Cardiac muscle cell (in vitro differentiated cells and primary cell): ENCODE measurements at regions not wholly inside any gene's neighbourhood (a gene's known extent, or its start where the extent isn't known, plus 50 kb on each side); places are given as distances from the start of the nearest gene placed in this dataset.
"Not testable (repeated sequence)": the region's sequence is repeated elsewhere in the genome, so short reads cannot be mapped to it uniquely, and the experiment has no call there.

Source experiments
- DNase-seq, 2 donors: peaks; one replicate each; pipeline versions ENCODE4 v3.0.0 to v3.0.0-alpha.2; 2010 to 2017; ENCODE audit warnings: low read depth in 1 of 2, low spot score in 1 of 2
- H3K27ac ChIP-seq: fragments of 200-600 bp; sonication (generic); 2 replicates; pipeline ENCODE4 v1.5.1; 2016
- H3K27me3 ChIP-seq: fragments of 200-600 bp; sonication (generic); 2 replicates; pipeline ENCODE4 v1.6.0; 2016; ENCODE audit warnings: control low read depth
- H3K36me3 ChIP-seq: fragments of 200-600 bp; sonication (generic); 2 replicates; pipeline ENCODE4 v1.5.1; 2016; ENCODE audit warnings: control low read depth
- H3K4me1 ChIP-seq: fragments of 200-600 bp; sonication (generic); 2 replicates; pipeline ENCODE4 v1.8.1; 2017; ENCODE audit warnings: low read depth, mild to moderate bottlenecking, mixed run types
- H3K4me3 ChIP-seq: fragments of 200-600 bp; sonication (generic); 2 replicates; pipeline ENCODE4 v1.5.1; 2016; ENCODE audit warnings: mild to moderate bottlenecking
- H3K9me3 ChIP-seq: fragments of 200-600 bp; sonication (generic); 2 replicates; pipeline ENCODE4 v1.5.1; 2017; ENCODE audit warnings: low read depth, mild to moderate bottlenecking, control low read depth
- CTCF ChIP-seq: IDR thresholded peaks from 2 replicates; pipeline ENCODE4 v1.5.1; 2012; ENCODE audit warnings: low read depth, mild to moderate bottlenecking, low read length

GRCh38 chr13:89402211-89402610 lies 1731.0 kb downstream of the SLITRK5 start:
- Histone ChIP-seq H3K27ac (no peak overlapping the region), H3K4me3 (no peak overlapping the region)

GRCh38 chr13:89406096-89406495 lies 1734.9 kb downstream of the SLITRK5 start:
- not testable (repeated sequence) for H3K36me3 ChIP-seq, H3K27ac ChIP-seq, DNase-seq, H3K4me1 ChIP-seq, H3K4me3 ChIP-seq, H3K9me3 ChIP-seq, H3K27me3 ChIP-seq

More at GRCh38 chr13:89402211-89402610, 1731.0 kb downstream of the SLITRK5 start:
- no peaks in the 10 kb centered on the region for H3K27me3 ChIP-seq
- H3K9me3 ChIP-seq = no peaks in the 10 kb centered on the region
- no peaks in the 10 kb centered on the region for H3K4me1 ChIP-seq
- TF ChIP-seq CTCF = no peak
- H3K36me3 ChIP-seq = no peaks in the 10 kb centered on the region
- no peak for DNase-seq

DNA sequence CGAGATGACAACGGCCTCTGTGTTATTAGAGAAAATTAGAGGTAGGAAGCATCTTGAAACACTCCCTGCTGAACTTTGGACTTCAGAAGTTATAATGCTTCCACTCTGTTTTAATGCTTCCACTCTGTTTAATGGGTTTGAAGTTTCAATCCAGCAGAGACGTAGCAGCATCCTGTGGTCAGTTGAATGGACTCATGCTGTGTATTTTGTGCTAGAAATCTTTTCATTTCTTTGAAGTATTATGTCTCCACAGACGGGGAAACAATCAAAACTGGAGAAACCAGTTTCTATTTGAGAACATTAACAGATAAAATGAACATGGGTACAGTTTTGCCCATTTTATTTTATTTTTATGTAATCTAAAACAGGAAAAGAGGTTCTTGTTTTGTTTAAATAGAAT lies 1736.2 kb downstream of the SLITRK5 start:
- no peak for TF ChIP-seq CTCF
- no peaks in the 10 kb centered on the region for H3K4me1 ChIP-seq
- no peaks in the 10 kb centered on the region for H3K36me3 ChIP-seq
- no peak overlapping the region for H3K4me3 ChIP-seq
- DNase-seq = no peak
- no peak overlapping the region for H3K27ac ChIP-seq
- no peaks in the 10 kb centered on the region for H3K27me3 ChIP-seq
- no peaks in the 10 kb centered on the region for H3K9me3 ChIP-seq

GRCh38 chr13:89432997-89433396 lies 1761.8 kb downstream of the SLITRK5 start:
- DNase-seq = no peak
- Histone ChIP-seq H3K27ac (no peak overlapping the region), H3K4me3 (no peak overlapping the region), H3K9me3 (no peaks in the 10 kb centered on the region), H3K36me3 (no peaks in the 10 kb centered on the region), H3K27me3 (no peaks in the 10 kb centered on the region), H3K4me1 (no peaks in the 10 kb centered on the region)
- no peak for TF ChIP-seq CTCF

GRCh38 chr13:89434624-89435023 lies 1763.5 kb downstream of the SLITRK5 start:
- DNase-seq = peak in 1 of 2 donors; percentile 14
- H3K27ac ChIP-seq, H3K36me3 ChIP-seq, H3K9me3 ChIP-seq, H3K4me1 ChIP-seq, H3K4me3 ChIP-seq, H3K27me3 ChIP-seq: not testable (repeated sequence)

DNA sequence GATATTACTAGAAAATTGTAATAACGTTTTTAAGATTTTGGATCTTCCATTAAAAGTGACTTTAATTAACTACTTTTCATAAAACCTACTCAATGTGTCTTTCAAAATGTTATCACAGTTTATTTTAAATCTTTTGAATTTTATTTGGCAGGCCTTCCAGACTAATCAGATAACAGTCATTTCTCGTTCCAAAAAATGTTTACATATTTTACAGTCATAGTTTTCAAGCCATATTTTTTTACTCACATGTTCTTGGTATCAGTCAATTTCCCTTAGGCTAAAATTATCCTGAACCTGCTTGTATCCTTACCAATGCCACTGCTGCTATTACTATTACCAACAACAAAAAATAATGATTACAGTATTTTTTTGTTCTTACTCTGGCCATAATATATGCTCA lies 1783.5 kb downstream of the SLITRK5 start:
- Histone ChIP-seq H3K9me3 (no peaks in the 10 kb centered on the region), H3K4me3 (no peak overlapping the region), H3K27me3 (no peaks in the 10 kb centered on the region), H3K27ac (no peak overlapping the region), H3K36me3 (no peaks in the 10 kb centered on the region), H3K4me1 (no peaks in the 10 kb centered on the region)
- DNase-seq = no peak
- TF ChIP-seq CTCF = no peak

DNA sequence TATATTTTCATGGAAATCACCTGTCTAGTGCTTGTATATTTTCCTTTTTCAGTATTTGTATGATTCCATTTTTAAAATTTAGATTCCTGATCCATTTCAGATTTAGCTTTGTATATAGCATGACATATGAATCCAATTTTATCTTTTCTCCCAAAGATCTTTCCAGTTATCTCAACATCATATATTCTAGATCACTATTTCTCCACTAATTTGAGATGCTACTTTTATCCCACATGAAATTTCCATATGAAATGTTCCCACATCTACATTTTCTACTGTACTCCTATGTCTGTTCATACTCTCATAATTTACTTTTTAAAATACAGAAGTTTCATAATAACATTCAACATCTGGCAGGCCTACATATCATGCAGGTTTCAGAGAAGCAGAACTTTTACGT lies 1784.1 kb downstream of the SLITRK5 start:
- DNase-seq = no peak
- H3K4me1 ChIP-seq = no peaks in the 10 kb centered on the region
- no peak overlapping the region for H3K4me3 ChIP-seq
- no peak for TF ChIP-seq CTCF
- no peak overlapping the region for H3K27ac ChIP-seq
- H3K27me3 ChIP-seq = no peaks in the 10 kb centered on the region
- H3K36me3 ChIP-seq = no peaks in the 10 kb centered on the region
- H3K9me3 ChIP-seq = no peaks in the 10 kb centered on the region
